ENCODE measurements at regions not wholly inside any gene's neighbourhood (a gene's known extent, or its start where the extent isn't known, plus 50 kb on each side); places are given as distances from the start of the nearest gene placed in this dataset.
"Not testable (repeated sequence)": the region's sequence is repeated elsewhere in the genome, so short reads cannot be mapped to it uniquely, and the experiment has no call there.

DNA sequence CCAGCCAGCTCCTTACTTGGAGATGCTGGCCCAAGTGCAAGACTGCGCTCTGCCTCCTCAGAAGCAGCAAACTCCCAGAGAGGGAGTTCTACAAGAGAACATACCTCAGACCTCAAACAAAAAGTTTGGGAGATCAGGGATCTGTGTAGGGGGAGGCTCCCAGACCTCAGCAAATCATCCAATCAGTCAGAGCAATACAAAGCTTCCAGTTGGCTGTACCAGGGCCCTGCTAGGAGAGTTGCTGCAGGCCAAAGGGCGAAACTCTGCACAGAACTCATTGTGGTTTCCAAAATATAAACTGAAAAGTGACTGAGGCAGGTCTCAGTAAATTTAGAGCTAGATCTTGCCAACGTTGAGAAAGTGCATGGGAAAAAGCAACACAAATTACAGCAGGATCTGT lies 144.3 kb upstream of the NPAP1 start:
- not testable (repeated sequence) for DNase-seq

GRCh38 chr15:24534032-24534431 lies 141.5 kb upstream of the NPAP1 start:
- not testable (repeated sequence) for DNase-seq

GRCh38 chr15:24557281-24557680 lies 118.3 kb upstream of the NPAP1 start:
- not testable (repeated sequence) for DNase-seq

- DNase-seq, result no peak
Measured at GRCh38 chr15:24607636-24608035, 67.9 kb upstream of the NPAP1 start.

DNA sequence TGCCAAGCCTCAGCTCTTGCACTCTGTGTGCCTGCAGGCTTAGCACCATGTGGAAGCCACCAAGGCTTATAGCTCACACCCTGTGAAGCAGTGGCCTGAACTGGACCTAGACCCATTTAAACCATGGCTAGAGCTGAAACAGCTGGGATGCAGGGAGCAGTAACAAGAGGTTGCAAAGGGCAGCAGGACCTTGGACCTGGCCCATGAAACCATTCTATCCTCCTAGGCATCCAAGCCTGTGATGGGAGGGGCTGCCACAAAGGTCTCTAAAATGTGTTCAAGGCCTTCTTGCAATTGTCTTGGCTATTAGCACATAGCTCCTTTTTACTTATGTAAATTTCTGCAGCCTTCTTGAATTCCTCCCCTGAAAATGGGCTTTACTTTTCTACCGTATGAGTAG lies 57.9 kb upstream of the NPAP1 start:
- DNase-seq, result no peak

DNA sequence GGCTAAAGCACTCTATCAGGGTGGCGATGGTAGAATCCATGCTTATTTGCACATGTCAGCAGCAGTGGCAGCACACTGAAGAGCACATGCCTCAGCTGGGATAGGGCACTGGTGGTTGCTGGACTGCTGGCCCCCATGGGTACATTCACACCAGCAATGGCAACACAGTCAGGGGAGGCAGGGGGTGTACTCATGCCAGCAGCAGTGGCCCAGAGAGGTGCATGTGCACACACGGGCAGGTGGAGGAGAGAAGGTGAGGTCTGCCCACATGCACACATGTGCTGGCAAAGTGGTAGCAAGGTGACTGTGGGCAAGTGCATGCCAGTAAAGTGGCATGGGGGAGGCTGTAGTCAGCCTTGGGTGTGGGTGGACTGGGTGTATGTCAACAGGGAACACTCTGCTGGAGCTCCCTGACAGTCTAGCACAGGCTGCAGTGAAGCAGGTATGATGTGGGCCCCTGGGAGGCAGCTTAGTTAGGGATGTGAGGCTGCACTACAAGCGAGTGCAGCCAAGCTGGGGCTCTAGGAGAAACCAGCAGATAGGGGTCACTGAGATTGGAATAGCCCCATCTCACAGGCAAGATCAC lies 53.9 kb upstream of the NPAP1 start:
- DNase-seq, result no peak

Measured in suppressor macrophage (primary cell).